ENCODE measurements at regions not wholly inside any gene's neighbourhood (a gene's known extent, or its start where the extent isn't known, plus 50 kb on each side); places are given as distances from the start of the nearest gene placed in this dataset.

- TF ChIP-seq EZH2phosphoT487 (IDR thresholded peaks at IDR 0.05), result no peak
- no peak for TF ChIP-seq EZH2 (IDR thresholded peaks at IDR 0.05)
- no peak for TF ChIP-seq CTCF (IDR thresholded peaks at IDR 0.05)
- H3K79me2 ChIP-seq (ENCODE audit: low read depth), result no peaks in the 10 kb centered on the region
- no peak overlapping the region for H3K4me3 ChIP-seq
- Mint-ChIP-seq H3K9me3 (no peaks in the 10 kb centered on the region), H3K36me3 (no peaks in the 10 kb centered on the region), H3K27ac (no peak overlapping the region), H3K4me3 (no peak overlapping the region), H3K4me1 (peaks cover 22% of the 10 kb centered on the region), H3K27me3 (ENCODE audit: insufficient read depth, low read depth) (peaks cover 5% of the 10 kb centered on the region)
- H3K4me1 ChIP-seq, result peaks cover 20% of the 10 kb centered on the region
- H3K27me3 ChIP-seq, result no peaks in the 10 kb centered on the region
- DNase-seq (ENCODE audit: low spot score), result no peak
- H3K27ac ChIP-seq, result no peak overlapping the region
- H3K9me3 ChIP-seq (ENCODE audit: low read depth), result no peaks in the 10 kb centered on the region
- no peaks in the 10 kb centered on the region for H4K20me1 ChIP-seq (ENCODE audit: low read depth)
- no peaks in the 10 kb centered on the region for H3K36me3 ChIP-seq
- no peak overlapping the region for H2AFZ ChIP-seq (replicated peaks)
- peaks cover 6% of the 10 kb centered on the region for H3F3A ChIP-seq (ENCODE audit: low read depth)
- H3K9ac ChIP-seq, result no peak overlapping the region
- H3K4me2 ChIP-seq, result no peak overlapping the region
Observed at GRCh38 chr5:74506119-74506518, 134.4 kb downstream of the ENC1 start.

DNA sequence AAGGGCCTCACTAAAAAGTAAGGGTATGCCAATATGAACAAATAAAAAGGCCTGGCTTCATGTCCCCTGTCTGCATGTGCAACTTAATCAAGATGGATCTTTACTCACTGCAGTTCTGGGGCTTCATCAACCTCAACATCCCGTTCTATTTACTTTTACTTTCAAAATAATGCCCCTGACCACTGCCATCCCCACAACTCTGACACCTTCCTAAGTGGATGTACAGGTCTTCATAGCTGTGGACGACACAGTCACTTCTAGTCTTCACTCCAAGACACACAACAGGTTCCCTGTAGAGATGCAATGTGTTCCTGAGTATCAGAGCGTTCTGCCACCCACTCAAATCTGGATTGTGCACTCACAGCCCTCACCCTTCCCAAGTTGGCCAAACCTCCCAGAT is 136.1 kb downstream of the ENC1 start:
- Histone ChIP-seq H3K36me3 (no peaks in the 10 kb centered on the region), H2AFZ (replicated peaks) (no peak overlapping the region)

DNA sequence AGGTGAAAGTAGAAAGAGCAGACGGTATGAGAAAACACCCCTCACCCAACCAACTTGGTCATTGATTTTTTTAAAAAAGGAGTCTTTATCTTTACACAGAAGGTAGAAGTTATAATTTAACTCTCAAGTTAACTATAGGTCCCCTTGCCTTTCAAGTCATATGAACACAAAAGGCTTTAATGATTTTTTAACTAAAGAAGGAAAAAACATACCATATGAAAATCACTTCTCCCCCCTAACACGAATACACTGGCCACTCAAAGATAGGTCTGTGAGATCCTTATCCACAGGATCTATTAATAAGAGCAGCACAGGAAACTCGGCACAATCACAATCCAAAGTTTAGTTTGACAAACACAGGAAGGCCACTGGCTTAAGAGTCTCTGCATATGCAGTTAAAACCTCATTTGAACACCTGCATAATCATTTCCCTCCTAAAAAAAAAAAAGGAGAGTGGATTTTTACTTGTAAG is 138.0 kb downstream of the ENC1 start:
- H3K9ac ChIP-seq, result no peak overlapping the region
- H3K4me2 ChIP-seq, result no peak overlapping the region
- no peaks in the 10 kb centered on the region for H3K79me2 ChIP-seq (ENCODE audit: low read depth)
- Mint-ChIP-seq H3K4me3 (no peak overlapping the region), H3K36me3 (no peaks in the 10 kb centered on the region), H3K27ac (no peak overlapping the region), H3K9me3 (no peaks in the 10 kb centered on the region), H3K4me1 (peaks cover 39% of the 10 kb centered on the region), H3K27me3 (ENCODE audit: insufficient read depth, low read depth) (peaks cover 2% of the 10 kb centered on the region)
- TF ChIP-seq CTCF (IDR thresholded peaks at IDR 0.05) (no peak), EZH2phosphoT487 (IDR thresholded peaks at IDR 0.05) (no peak), EZH2 (IDR thresholded peaks at IDR 0.05) (no peak)
- H2AFZ ChIP-seq (replicated peaks), result no peak overlapping the region
- peaks cover 6% of the 10 kb centered on the region for H3F3A ChIP-seq (ENCODE audit: low read depth)
- no peaks in the 10 kb centered on the region for H3K27me3 ChIP-seq
- no peaks in the 10 kb centered on the region for H3K9me3 ChIP-seq (ENCODE audit: low read depth)
- H3K4me3 ChIP-seq, result no peak overlapping the region
- H3K4me1 ChIP-seq, result peaks cover 29% of the 10 kb centered on the region
- no peak for DNase-seq (ENCODE audit: low spot score)
- H3K27ac ChIP-seq, result no peak overlapping the region
- H3K36me3 ChIP-seq, result no peaks in the 10 kb centered on the region
- no peaks in the 10 kb centered on the region for H4K20me1 ChIP-seq (ENCODE audit: low read depth)

More for the DNA sequence above, 136.1 kb downstream of the ENC1 start:
- Mint-ChIP-seq H3K9me3 (no peaks in the 10 kb centered on the region), H3K27ac (no peak overlapping the region), H3K27me3 (ENCODE audit: insufficient read depth, low read depth) (peaks cover 5% of the 10 kb centered on the region), H3K4me1 (peaks cover 39% of the 10 kb centered on the region), H3K4me3 (no peak overlapping the region), H3K36me3 (no peaks in the 10 kb centered on the region)
- Histone ChIP-seq H3K9me3 (ENCODE audit: low read depth) (no peaks in the 10 kb centered on the region), H4K20me1 (ENCODE audit: low read depth) (no peaks in the 10 kb centered on the region), H3K27me3 (no peaks in the 10 kb centered on the region), H3K79me2 (ENCODE audit: low read depth) (no peaks in the 10 kb centered on the region), H3K9ac (no peak overlapping the region), H3K4me3 (no peak overlapping the region), H3K4me1 (peaks cover 33% of the 10 kb centered on the region), H3F3A (ENCODE audit: low read depth) (peaks cover 6% of the 10 kb centered on the region), H3K4me2 (no peak overlapping the region), H3K27ac (no peak overlapping the region)
- TF ChIP-seq EZH2phosphoT487 (IDR thresholded peaks at IDR 0.05), result no peak
- TF ChIP-seq CTCF (IDR thresholded peaks at IDR 0.05), result no peak
- no peak for TF ChIP-seq EZH2 (IDR thresholded peaks at IDR 0.05)
- DNase-seq (ENCODE audit: low spot score), result no peak
